Neural progenitor cell (in vitro differentiated cells): ENCODE measurements at regions not wholly inside any gene's neighbourhood (a gene's known extent, or its start where the extent isn't known, plus 50 kb on each side); places are given as distances from the start of the nearest gene placed in this dataset.

Source experiments
- DNase-seq: peaks from one replicate; pipeline ENCODE4 v3.0.0-alpha.2; 2016; ENCODE audit warnings: low spot score
- H2AFZ ChIP-seq: fragments of 200-600 bp; sonication (generic); replicated peaks from 2 replicates; pipeline ENCODE4 v1.6.1; 2016; ENCODE audit warnings: antibody characterized with exemption
- H3F3A ChIP-seq: fragments of 200-600 bp; sonication (generic); 2 replicates; pipeline ENCODE4 v1.6.1; 2016; ENCODE audit warnings: antibody characterized with exemption, low read depth
- H3K27ac ChIP-seq: fragments of 200-600 bp; sonication (generic); 2 replicates; pipeline ENCODE4 v1.5.1; 2016; ENCODE audit warnings: mild to moderate bottlenecking
- H3K27me3 ChIP-seq: fragments of 200-600 bp; sonication (generic); 2 replicates; pipeline ENCODE4 v1.6.1; 2016; ENCODE audit warnings: mild to moderate bottlenecking, moderate library complexity
- H3K36me3 ChIP-seq: fragments of 200-600 bp; sonication (generic); 2 replicates; pipeline ENCODE4 v1.5.1; 2016
- H3K4me1 ChIP-seq: fragments of 200-600 bp; sonication (generic); 2 replicates; pipeline ENCODE4 v1.6.1; 2016; ENCODE audit warnings: mixed run types
- H3K4me2 ChIP-seq: fragments of 200-600 bp; sonication (generic); 2 replicates; pipeline ENCODE4 v1.6.1; 2016
- H3K4me3 ChIP-seq: fragments of 200-600 bp; sonication (generic); 2 replicates; pipeline ENCODE4 v1.5.1; 2016
- H3K79me2 ChIP-seq: fragments of 200-600 bp; sonication (generic); 2 replicates; pipeline ENCODE4 v1.6.1; 2016; ENCODE audit warnings: low read depth
- H3K9ac ChIP-seq: fragments of 200-600 bp; sonication (generic); 2 replicates; pipeline ENCODE4 v1.6.1; 2016
- H3K9me3 ChIP-seq: fragments of 200-600 bp; sonication (generic); 2 replicates; pipeline ENCODE4 v1.5.1; 2016; ENCODE audit warnings: low read depth
- H4K20me1 ChIP-seq: fragments of 200-600 bp; sonication (generic); 2 replicates; pipeline ENCODE4 v1.6.1; 2016; ENCODE audit warnings: low read depth
- H3K27ac Mint-ChIP-seq: 3 replicates; pipeline ENCODE4 v1.8.0; 2021; ENCODE audit warnings: mixed read lengths
- H3K27me3 Mint-ChIP-seq: 2 replicates; pipeline ENCODE4 v1.8.0; 2022; ENCODE audit warnings: low read depth, mild to moderate bottlenecking, inconsistent platforms, moderate library complexity, mixed read lengths; ENCODE audit not compliant: insufficient read depth
- H3K36me3 Mint-ChIP-seq: 3 replicates; pipeline ENCODE4 v1.8.0; 2021; ENCODE audit warnings: mixed read lengths
- H3K4me1 Mint-ChIP-seq: 3 replicates; pipeline ENCODE4 v1.8.0; 2021; ENCODE audit warnings: mixed read lengths
- H3K4me3 Mint-ChIP-seq: 3 replicates; pipeline ENCODE4 v1.8.0; 2021; ENCODE audit warnings: mild to moderate bottlenecking, moderate library complexity, mixed read lengths
- H3K9me3 Mint-ChIP-seq: 3 replicates; pipeline ENCODE4 v1.8.0; 2020; ENCODE audit warnings: mixed read lengths
- CTCF ChIP-seq: fragments of 200-600 bp; sonication (generic); IDR thresholded peaks from 2 replicates; pipeline ENCODE4 v1.5.1; 2017; ENCODE audit warnings: antibody characterized with exemption, mild to moderate bottlenecking
- EZH2 ChIP-seq: fragments of 200-600 bp; sonication (generic); IDR thresholded peaks from 2 replicates; pipeline ENCODE4 v1.6.1; 2017; ENCODE audit warnings: antibody characterized with exemption, mild to moderate bottlenecking, moderate library complexity
- EZH2phosphoT487 ChIP-seq: fragments of 200-600 bp; sonication (generic); IDR thresholded peaks from 2 replicates; pipeline ENCODE4 v1.6.1; 2017; ENCODE audit warnings: antibody characterized with exemption

- H3K9me3 Mint-ChIP-seq: no peaks in the 10 kb centered on the region
- peaks cover 51% of the 10 kb centered on the region for H3K4me1 Mint-ChIP-seq
These were observed 229.8 kb downstream of the SEC14L1 start for GRCh38 chr17:77370586-77370985.

GRCh38 chr17:77371117-77371887 lies 230.5 kb downstream of the SEC14L1 start:
- H4K20me1 ChIP-seq: peaks cover 34% of the 10 kb centered on the region
- Mint-ChIP-seq H3K4me1 (peaks cover 53% of the 10 kb centered on the region), H3K9me3 (no peaks in the 10 kb centered on the region), H3K27ac (no peak overlapping the region), H3K27me3 (peaks cover 10% of the 10 kb centered on the region), H3K4me3 (peak overlapping the region; percentile 81), H3K36me3 (no peaks in the 10 kb centered on the region)
- no peak overlapping the region for H3K4me3 ChIP-seq
- no peaks in the 10 kb centered on the region for H3K27me3 ChIP-seq
- H3K36me3 ChIP-seq: no peaks in the 10 kb centered on the region
- peaks cover 30% of the 10 kb centered on the region for H3F3A ChIP-seq
- no peak overlapping the region for H3K27ac ChIP-seq
- peaks cover 38% of the 10 kb centered on the region for H3K79me2 ChIP-seq
- no peak overlapping the region for H3K9ac ChIP-seq
- DNase-seq: no peak
- H2AFZ ChIP-seq: no peak overlapping the region
- H3K9me3 ChIP-seq: no peaks in the 10 kb centered on the region
- H3K4me1 ChIP-seq: peaks cover 53% of the 10 kb centered on the region
- peak overlapping the region; percentile 98 for H3K4me2 ChIP-seq
- TF ChIP-seq EZH2phosphoT487 (no peak), EZH2 (no peak), CTCF (no peak)

More at GRCh38 chr17:77370586-77370985, 229.8 kb downstream of the SEC14L1 start:
- no peak overlapping the region for H3K4me3 ChIP-seq
- H3K36me3 ChIP-seq: no peaks in the 10 kb centered on the region
- H3K79me2 ChIP-seq: peaks cover 31% of the 10 kb centered on the region
- H3K4me3 Mint-ChIP-seq: peak overlapping the region; percentile 10
- no peak overlapping the region for H3K27ac ChIP-seq
- no peak overlapping the region for H3K9ac ChIP-seq
- H3K9me3 ChIP-seq: no peaks in the 10 kb centered on the region
- H3K4me2 ChIP-seq: no peak overlapping the region
- peaks cover 28% of the 10 kb centered on the region for H3F3A ChIP-seq
- H2AFZ ChIP-seq: no peak overlapping the region
- no peak for TF ChIP-seq CTCF
- no peak for TF ChIP-seq EZH2phosphoT487
- no peak for TF ChIP-seq EZH2
- H3K27me3 ChIP-seq: no peaks in the 10 kb centered on the region
- no peaks in the 10 kb centered on the region for H3K36me3 Mint-ChIP-seq
- peaks cover 52% of the 10 kb centered on the region for H3K4me1 ChIP-seq
- peaks cover 27% of the 10 kb centered on the region for H4K20me1 ChIP-seq
- peaks cover 10% of the 10 kb centered on the region for H3K27me3 Mint-ChIP-seq
- no peak overlapping the region for H3K27ac Mint-ChIP-seq
- DNase-seq: no peak

- Histone ChIP-seq H3K27ac (no peak overlapping the region), H3K9ac (no peak overlapping the region), H3K9me3 (no peaks in the 10 kb centered on the region), H2AFZ (no peak overlapping the region), H3K4me1 (peaks cover 51% of the 10 kb centered on the region), H3K4me3 (peak overlapping the region; percentile 97), H3K4me2 (peak overlapping the region; percentile 98), H3K79me2 (peaks cover 45% of the 10 kb centered on the region), H4K20me1 (peaks cover 41% of the 10 kb centered on the region), H3F3A (peaks cover 30% of the 10 kb centered on the region), H3K36me3 (no peaks in the 10 kb centered on the region), H3K27me3 (no peaks in the 10 kb centered on the region)
- no peak overlapping the region for H3K27ac Mint-ChIP-seq
- H3K27me3 Mint-ChIP-seq: peaks cover 13% of the 10 kb centered on the region
- peaks cover 53% of the 10 kb centered on the region for H3K4me1 Mint-ChIP-seq
- no peaks in the 10 kb centered on the region for H3K9me3 Mint-ChIP-seq
- DNase-seq: peak; percentile 53
- no peaks in the 10 kb centered on the region for H3K36me3 Mint-ChIP-seq
- H3K4me3 Mint-ChIP-seq: peak overlapping the region; percentile 81
- TF ChIP-seq CTCF: no peak
- no peak for TF ChIP-seq EZH2
- TF ChIP-seq EZH2phosphoT487: no peak
These were observed 231.2 kb downstream of the SEC14L1 start for GRCh38 chr17:77371888-77372443.
